ENCODE measurements at regions not wholly inside any gene's neighbourhood (a gene's known extent, or its start where the extent isn't known, plus 50 kb on each side); places are given as distances from the start of the nearest gene placed in this dataset.

GRCh38 chr13:87123987-87124784 lies 547.0 kb upstream of the SLITRK5 start:
- no peak for FAIRE-seq
- DNase-seq (ENCODE audit: insufficient read length) = no peak
- TF ChIP-seq POLR2AphosphoS5 (IDR thresholded peaks at IDR 0.05; ENCODE audit: low read depth, low read length) (no peak), TAF1 (IDR thresholded peaks at IDR 0.05; ENCODE audit: borderline replicate concordance, low read depth, low read length) (no peak), POLR2A (IDR thresholded peaks at IDR 0.05; ENCODE audit: low read depth, low read length) (no peak)

- FAIRE-seq (no peak), DNase-seq (ENCODE audit: insufficient read length) (no peak)
- TF ChIP-seq TAF1 (IDR thresholded peaks at IDR 0.05; ENCODE audit: borderline replicate concordance, low read depth, low read length) (no peak), POLR2A (IDR thresholded peaks at IDR 0.05; ENCODE audit: low read depth, low read length) (no peak), POLR2AphosphoS5 (IDR thresholded peaks at IDR 0.05; ENCODE audit: low read depth, low read length) (no peak)
Measured at GRCh38 chr13:87124785-87125074, 546.4 kb upstream of the SLITRK5 start.

- FAIRE-seq (no peak), DNase-seq (ENCODE audit: insufficient read length) (no peak)
- TF ChIP-seq POLR2A (IDR thresholded peaks at IDR 0.05; ENCODE audit: low read depth, low read length) (no peak), POLR2AphosphoS5 (IDR thresholded peaks at IDR 0.05; ENCODE audit: low read depth, low read length) (no peak), TAF1 (IDR thresholded peaks at IDR 0.05; ENCODE audit: borderline replicate concordance, low read depth, low read length) (no peak)
Measured at GRCh38 chr13:87128036-87128435, 543.1 kb upstream of the SLITRK5 start.

GRCh38 chr13:87128491-87128890 lies 542.7 kb upstream of the SLITRK5 start:
- no peak for TF ChIP-seq POLR2AphosphoS5 (IDR thresholded peaks at IDR 0.05; ENCODE audit: low read depth, low read length)
- TF ChIP-seq TAF1 (IDR thresholded peaks at IDR 0.05; ENCODE audit: borderline replicate concordance, low read depth, low read length) = no peak
- TF ChIP-seq POLR2A (IDR thresholded peaks at IDR 0.05; ENCODE audit: low read depth, low read length) = no peak
- FAIRE-seq (no peak), DNase-seq (ENCODE audit: insufficient read length) (no peak)

- FAIRE-seq (no peak), DNase-seq (ENCODE audit: insufficient read length) (no peak)
- TF ChIP-seq TAF1 (IDR thresholded peaks at IDR 0.05; ENCODE audit: borderline replicate concordance, low read depth, low read length) = no peak
- no peak for TF ChIP-seq POLR2AphosphoS5 (IDR thresholded peaks at IDR 0.05; ENCODE audit: low read depth, low read length)
- no peak for TF ChIP-seq POLR2A (IDR thresholded peaks at IDR 0.05; ENCODE audit: low read depth, low read length)
Measured at GRCh38 chr13:87129602-87130300, 541.4 kb upstream of the SLITRK5 start.

- DNase-seq (ENCODE audit: insufficient read length) = no peak
- TF ChIP-seq POLR2AphosphoS5 (IDR thresholded peaks at IDR 0.05; ENCODE audit: low read depth, low read length) (no peak), POLR2A (IDR thresholded peaks at IDR 0.05; ENCODE audit: low read depth, low read length) (no peak), TAF1 (IDR thresholded peaks at IDR 0.05; ENCODE audit: borderline replicate concordance, low read depth, low read length) (no peak)
- FAIRE-seq = no peak
Measured at GRCh38 chr13:87130423-87130822, 540.7 kb upstream of the SLITRK5 start.

GRCh38 chr13:87131611-87132010 lies 539.6 kb upstream of the SLITRK5 start:
- TF ChIP-seq POLR2A (IDR thresholded peaks at IDR 0.05; ENCODE audit: low read depth, low read length) (no peak), TAF1 (IDR thresholded peaks at IDR 0.05; ENCODE audit: borderline replicate concordance, low read depth, low read length) (no peak), POLR2AphosphoS5 (IDR thresholded peaks at IDR 0.05; ENCODE audit: low read depth, low read length) (no peak)
- FAIRE-seq (no peak), DNase-seq (ENCODE audit: insufficient read length) (no peak)

- no peak for FAIRE-seq
- TF ChIP-seq POLR2AphosphoS5 (IDR thresholded peaks at IDR 0.05; ENCODE audit: low read depth, low read length) = no peak
- no peak for TF ChIP-seq POLR2A (IDR thresholded peaks at IDR 0.05; ENCODE audit: low read depth, low read length)
- no peak for DNase-seq (ENCODE audit: insufficient read length)
Measured at GRCh38 chr13:87138866-87139265, 532.3 kb upstream of the SLITRK5 start.

GRCh38 chr13:87147076-87147475 lies 524.1 kb upstream of the SLITRK5 start:
- DNase-seq (ENCODE audit: insufficient read length) (no peak), FAIRE-seq (no peak)
- TF ChIP-seq POLR2A (IDR thresholded peaks at IDR 0.05; ENCODE audit: low read depth, low read length) = no peak
- TF ChIP-seq TAF1 (IDR thresholded peaks at IDR 0.05; ENCODE audit: borderline replicate concordance, low read depth, low read length) = no peak
- no peak for TF ChIP-seq POLR2AphosphoS5 (IDR thresholded peaks at IDR 0.05; ENCODE audit: low read depth, low read length)

GRCh38 chr13:87153371-87153770 lies 517.8 kb upstream of the SLITRK5 start:
- TF ChIP-seq POLR2AphosphoS5 (IDR thresholded peaks at IDR 0.05; ENCODE audit: low read depth, low read length) (no peak), POLR2A (IDR thresholded peaks at IDR 0.05; ENCODE audit: low read depth, low read length) (no peak), TAF1 (IDR thresholded peaks at IDR 0.05; ENCODE audit: borderline replicate concordance, low read depth, low read length) (no peak)
- no peak for DNase-seq (ENCODE audit: insufficient read length)
- FAIRE-seq = no peak

GRCh38 chr13:87166348-87166747 lies 504.8 kb upstream of the SLITRK5 start:
- FAIRE-seq (no peak), DNase-seq (ENCODE audit: insufficient read length) (no peak)
- TF ChIP-seq POLR2AphosphoS5 (IDR thresholded peaks at IDR 0.05; ENCODE audit: low read depth, low read length) (no peak), TAF1 (IDR thresholded peaks at IDR 0.05; ENCODE audit: borderline replicate concordance, low read depth, low read length) (no peak), POLR2A (IDR thresholded peaks at IDR 0.05; ENCODE audit: low read depth, low read length) (no peak)

- DNase-seq (ENCODE audit: insufficient read length) (no peak), FAIRE-seq (no peak)
- TF ChIP-seq POLR2A (IDR thresholded peaks at IDR 0.05; ENCODE audit: low read depth, low read length) = no peak
Measured at GRCh38 chr13:87168390-87168789, 502.8 kb upstream of the SLITRK5 start.
